H9 (cell line): ENCODE measurements at regions not wholly inside any gene's neighbourhood (a gene's known extent, or its start where the extent isn't known, plus 50 kb on each side); places are given as distances from the start of the nearest gene placed in this dataset.

ENCODE experiments used
- DNase-seq: peaks from one replicate; pipeline ENCODE4 v3.0.0-alpha.2; 2017
- H2AFZ ChIP-seq: one replicate; pipeline ENCODE4 v1.6.1; 2013; ENCODE audit warnings: mild to moderate bottlenecking, low read length, control low read depth, moderate library complexity
- H2AK5ac ChIP-seq: 2 replicates; pipeline ENCODE4 v1.6.1; 2013; ENCODE audit warnings: low read length, control low read depth, mixed read lengths; ENCODE audit not compliant: insufficient read length
- H2BK120ac ChIP-seq: one replicate; pipeline ENCODE4 v1.6.1; 2013; ENCODE audit warnings: low read depth, mild to moderate bottlenecking, low read length, control low read depth, inconsistent platforms; ENCODE audit not compliant: poor library complexity, severe bottlenecking
- H2BK12ac ChIP-seq: 2 replicates; pipeline ENCODE4 v1.6.1; 2013; ENCODE audit warnings: low read length, control low read depth, mixed read lengths, low read depth; ENCODE audit not compliant: insufficient read length
- H2BK15ac ChIP-seq: 2 replicates; pipeline ENCODE4 v1.6.1; 2013; ENCODE audit warnings: low read depth, low read length, control low read depth
- H2BK20ac ChIP-seq: one replicate; pipeline ENCODE4 v1.6.1; 2013; ENCODE audit warnings: low read depth, mild to moderate bottlenecking, low read length, control low read depth, inconsistent platforms; ENCODE audit not compliant: poor library complexity, severe bottlenecking
- H2BK5ac ChIP-seq: 2 replicates; pipeline ENCODE4 v1.6.1; 2013; ENCODE audit warnings: low read length, control low read depth, mixed read lengths; ENCODE audit not compliant: insufficient read length
- H3K14ac ChIP-seq: 2 replicates; pipeline ENCODE4 v1.6.1; 2013; ENCODE audit warnings: low read length, control low read depth; ENCODE audit not compliant: insufficient read depth
- H3K18ac ChIP-seq: 2 replicates; pipeline ENCODE4 v1.6.1; 2013; ENCODE audit warnings: low read depth, mild to moderate bottlenecking, mixed read lengths, low read length, control low read depth; ENCODE audit not compliant: insufficient read length
- H3K23ac ChIP-seq: 2 replicates; pipeline ENCODE4 v1.6.1; 2013; ENCODE audit warnings: low read length, control low read depth, mixed read lengths, low read depth; ENCODE audit not compliant: insufficient read length
- H3K23me2 ChIP-seq: 2 replicates; pipeline ENCODE4 v1.6.1; 2013; ENCODE audit warnings: low read depth, mild to moderate bottlenecking, mixed read lengths, low read length, control low read depth; ENCODE audit not compliant: insufficient read length, poor library complexity, severe bottlenecking
- H3K27ac ChIP-seq: 2 replicates; pipeline ENCODE4 v1.5.1; 2013; ENCODE audit warnings: low read length, control low read depth, mixed read lengths, low read depth; ENCODE audit not compliant: insufficient read length
- H3K27me3 ChIP-seq: 2 replicates; pipeline ENCODE4 v1.6.1; 2013; ENCODE audit warnings: low read length, control low read depth, inconsistent platforms; ENCODE audit not compliant: insufficient read depth
- H3K4ac ChIP-seq: 2 replicates; pipeline ENCODE4 v1.6.1; 2013; ENCODE audit warnings: low read depth, mild to moderate bottlenecking, control low read depth, inconsistent platforms, low read length, moderate library complexity
- H3K4me1 ChIP-seq: 2 replicates; pipeline ENCODE4 v1.6.1; 2013; ENCODE audit warnings: low read length, control low read depth, inconsistent platforms; ENCODE audit not compliant: insufficient read depth
- H3K4me2 ChIP-seq: 2 replicates; pipeline ENCODE4 v1.6.1; 2013; ENCODE audit warnings: low read length, control low read depth, mixed read lengths; ENCODE audit not compliant: insufficient read length, insufficient read depth
- H3K56ac ChIP-seq: 2 replicates; pipeline ENCODE4 v1.6.1; 2013; ENCODE audit warnings: low read depth, mild to moderate bottlenecking, mixed read lengths, low read length, control low read depth; ENCODE audit not compliant: insufficient read length
- H3K79me1 ChIP-seq: 2 replicates; pipeline ENCODE4 v1.6.1; 2013; ENCODE audit warnings: low read depth, mild to moderate bottlenecking, moderate library complexity, low read length, control low read depth, inconsistent platforms; ENCODE audit not compliant: insufficient read depth, poor library complexity, severe bottlenecking
- H3K79me2 ChIP-seq: 2 replicates; pipeline ENCODE4 v1.6.1; 2013; ENCODE audit warnings: low read length, control low read depth, inconsistent platforms; ENCODE audit not compliant: insufficient read depth
- H3K9ac ChIP-seq: 2 replicates; pipeline ENCODE4 v1.6.1; 2013; ENCODE audit warnings: low read length, control low read depth, mixed read lengths; ENCODE audit not compliant: insufficient read length; ENCODE audit errors: extremely low read depth
- H3K9me3 ChIP-seq: one replicate; pipeline ENCODE4 v1.6.1; 2013; ENCODE audit warnings: low read depth, low read length, inconsistent platforms; ENCODE audit not compliant: control insufficient read depth
- H3T11ph ChIP-seq: one replicate; pipeline ENCODE4 v1.6.1; 2013; ENCODE audit warnings: mild to moderate bottlenecking, low read length, control low read depth, inconsistent platforms
- H4K20me1 ChIP-seq: one replicate; pipeline ENCODE4 v1.6.1; 2013; ENCODE audit not compliant: control insufficient read depth, insufficient read length, insufficient read depth
- H4K5ac ChIP-seq: 2 replicates; pipeline ENCODE4 v1.6.1; 2013; ENCODE audit warnings: low read depth, mild to moderate bottlenecking, mixed read lengths, low read length, control low read depth; ENCODE audit not compliant: insufficient read length
- H4K8ac ChIP-seq: replicated peaks from 2 replicates; pipeline ENCODE4 v1.6.1; 2013; ENCODE audit warnings: low read length, control low read depth, mixed read lengths, low read depth; ENCODE audit not compliant: insufficient read length
- H4K91ac ChIP-seq: 2 replicates; pipeline ENCODE4 v1.6.1; 2013; ENCODE audit warnings: low read depth, mild to moderate bottlenecking, moderate library complexity, mixed read lengths, low read length, control low read depth; ENCODE audit not compliant: insufficient read length
- H3K27ac Mint-ChIP-seq, 3 experiments: 2 replicates in 2 of 3; 3 replicates in 1 of 3; pipeline ENCODE4 v1.8.0; 2020 to 2021; ENCODE audit warnings: mixed read lengths in 3 of 3, mild to moderate bottlenecking in 1 of 3, moderate library complexity in 1 of 3
- H3K27me3 Mint-ChIP-seq: 2 replicates; pipeline ENCODE4 v1.8.0; 2021; ENCODE audit warnings: low read depth, mild to moderate bottlenecking, moderate library complexity, mixed read lengths
- H3K36me3 Mint-ChIP-seq, 3 experiments: 2 replicates in 2 of 3; 3 replicates in 1 of 3; pipeline ENCODE4 v1.8.0; 2020 to 2021; ENCODE audit warnings: low read depth in 3 of 3, mixed read lengths in 3 of 3; ENCODE audit not compliant: insufficient read depth in 1 of 3
- H3K4me1 Mint-ChIP-seq, 2 experiments: 2 replicates each; pipeline ENCODE4 v1.8.0; 2020; ENCODE audit warnings: mixed read lengths in 2 of 2
- H3K4me3 Mint-ChIP-seq, 2 experiments: 2 replicates in 1 of 2; 3 replicates in 1 of 2; pipeline ENCODE4 v1.8.0; 2020 to 2021; ENCODE audit warnings: mild to moderate bottlenecking in 2 of 2, mixed read lengths in 2 of 2, moderate library complexity in 1 of 2
- H3K9me3 Mint-ChIP-seq, 2 experiments: 2 replicates in 1 of 2; 3 replicates in 1 of 2; pipeline ENCODE4 v1.8.0; 2020; ENCODE audit warnings: mild to moderate bottlenecking in 2 of 2, mixed read lengths in 2 of 2, moderate library complexity in 1 of 2
- CTCF ChIP-seq: fragments of 200-600 bp; sonication (generic); conservative IDR thresholded peaks from 3 replicates; pipeline ENCODE4 v1.8.0; 2021; ENCODE audit warnings: antibody characterized with exemption, mild to moderate bottlenecking
- WGBS: extraction: QIAGEN DNeasy Blood & Tissue Kit; methylation state at CpG from one replicate; pipeline ENCODE4 v1.1.7; 2013; ENCODE audit warnings: missing lambda C conversion rate, low lambda C conversion rate, mixed read lengths; ENCODE audit not compliant: insufficient read length; ENCODE audit errors: extremely low coverage; 5-methylcytosine and 5-hydroxymethylcytosine counted together

- no peak overlapping the region for H3K14ac ChIP-seq
- no peaks in the 10 kb centered on the region for H3K23me2 ChIP-seq
- H4K20me1 ChIP-seq, result no peaks in the 10 kb centered on the region
- no peak overlapping the region for H4K8ac ChIP-seq
- no peaks in the 10 kb centered on the region for H3K79me1 ChIP-seq
- no peak overlapping the region for H2BK20ac ChIP-seq
- no peaks in the 10 kb centered on the region for H3K79me2 ChIP-seq
- Mint-ChIP-seq H3K9me3 (no peaks in the 10 kb centered on the region; a peak in 1 of 5 replicates), H3K27me3 (peaks cover 8% of the 10 kb centered on the region), H3K36me3 (peaks cover 0 to 3% (median 2%) of the 10 kb centered on the region in 3 experiments; a peak in 2 of 7 replicates), H3K4me1 (peaks cover 31 to 37% of the 10 kb centered on the region in 2 experiments), H3K27ac (no peak overlapping the region), H3K4me3 (no peak overlapping the region)
- no peak overlapping the region for H4K91ac ChIP-seq
- H2BK5ac ChIP-seq, result no peak overlapping the region
- no peak overlapping the region for H2AK5ac ChIP-seq
- no peak overlapping the region for H2BK12ac ChIP-seq
- no peak overlapping the region for H3K4ac ChIP-seq
- no peak overlapping the region for H3K27ac ChIP-seq
- no peaks in the 10 kb centered on the region for H3K27me3 ChIP-seq
- H2BK120ac ChIP-seq, result no peak overlapping the region
- no peak for TF ChIP-seq CTCF
- H3K4me2 ChIP-seq, result no peak overlapping the region
- no peak overlapping the region for H3K18ac ChIP-seq
- no peak overlapping the region for H3T11ph ChIP-seq
- no peaks in the 10 kb centered on the region; the same call in 1 of the 2 replicates for H3K4me1 ChIP-seq
- no peak overlapping the region for H3K56ac ChIP-seq
- H2BK15ac ChIP-seq, result no peak overlapping the region
- WGBS, result no CpG with 5 or more reads among the region's 1 CpG
- no peak for DNase-seq
- no peak overlapping the region for H3K23ac ChIP-seq
- H3K9ac ChIP-seq, result no peak overlapping the region
- H3K9me3 ChIP-seq, result no peaks in the 10 kb centered on the region
- no peak overlapping the region for H4K5ac ChIP-seq
- H2AFZ ChIP-seq, result no peak overlapping the region
These were observed 194.3 kb downstream of the MSX2 start for GRCh38 chr5:174918655-174919054.
